ENCODE measurements at regions not wholly inside any gene's neighbourhood (a gene's known extent, or its start where the extent isn't known, plus 50 kb on each side); places are given as distances from the start of the nearest gene placed in this dataset.
"Not testable (repeated sequence)": the region's sequence is repeated elsewhere in the genome, so short reads cannot be mapped to it uniquely, and the experiment has no call there.

GRCh38 chr5:174931033-174931432, 206.7 kb downstream of the MSX2 start:
- not testable (repeated sequence) for TF ChIP-seq POLR2A, POLR2AphosphoS5, CTCF, EP300 (IDR thresholded peaks at IDR 0.05)
